ENCODE measurements at regions not wholly inside any gene's neighbourhood (a gene's known extent, or its start where the extent isn't known, plus 50 kb on each side); places are given as distances from the start of the nearest gene placed in this dataset.

GRCh38 chr1:50332941-50333594 is 90.2 kb downstream of the DMRTA2 start (continued):
- TF ChIP-seq, protein P1, sequence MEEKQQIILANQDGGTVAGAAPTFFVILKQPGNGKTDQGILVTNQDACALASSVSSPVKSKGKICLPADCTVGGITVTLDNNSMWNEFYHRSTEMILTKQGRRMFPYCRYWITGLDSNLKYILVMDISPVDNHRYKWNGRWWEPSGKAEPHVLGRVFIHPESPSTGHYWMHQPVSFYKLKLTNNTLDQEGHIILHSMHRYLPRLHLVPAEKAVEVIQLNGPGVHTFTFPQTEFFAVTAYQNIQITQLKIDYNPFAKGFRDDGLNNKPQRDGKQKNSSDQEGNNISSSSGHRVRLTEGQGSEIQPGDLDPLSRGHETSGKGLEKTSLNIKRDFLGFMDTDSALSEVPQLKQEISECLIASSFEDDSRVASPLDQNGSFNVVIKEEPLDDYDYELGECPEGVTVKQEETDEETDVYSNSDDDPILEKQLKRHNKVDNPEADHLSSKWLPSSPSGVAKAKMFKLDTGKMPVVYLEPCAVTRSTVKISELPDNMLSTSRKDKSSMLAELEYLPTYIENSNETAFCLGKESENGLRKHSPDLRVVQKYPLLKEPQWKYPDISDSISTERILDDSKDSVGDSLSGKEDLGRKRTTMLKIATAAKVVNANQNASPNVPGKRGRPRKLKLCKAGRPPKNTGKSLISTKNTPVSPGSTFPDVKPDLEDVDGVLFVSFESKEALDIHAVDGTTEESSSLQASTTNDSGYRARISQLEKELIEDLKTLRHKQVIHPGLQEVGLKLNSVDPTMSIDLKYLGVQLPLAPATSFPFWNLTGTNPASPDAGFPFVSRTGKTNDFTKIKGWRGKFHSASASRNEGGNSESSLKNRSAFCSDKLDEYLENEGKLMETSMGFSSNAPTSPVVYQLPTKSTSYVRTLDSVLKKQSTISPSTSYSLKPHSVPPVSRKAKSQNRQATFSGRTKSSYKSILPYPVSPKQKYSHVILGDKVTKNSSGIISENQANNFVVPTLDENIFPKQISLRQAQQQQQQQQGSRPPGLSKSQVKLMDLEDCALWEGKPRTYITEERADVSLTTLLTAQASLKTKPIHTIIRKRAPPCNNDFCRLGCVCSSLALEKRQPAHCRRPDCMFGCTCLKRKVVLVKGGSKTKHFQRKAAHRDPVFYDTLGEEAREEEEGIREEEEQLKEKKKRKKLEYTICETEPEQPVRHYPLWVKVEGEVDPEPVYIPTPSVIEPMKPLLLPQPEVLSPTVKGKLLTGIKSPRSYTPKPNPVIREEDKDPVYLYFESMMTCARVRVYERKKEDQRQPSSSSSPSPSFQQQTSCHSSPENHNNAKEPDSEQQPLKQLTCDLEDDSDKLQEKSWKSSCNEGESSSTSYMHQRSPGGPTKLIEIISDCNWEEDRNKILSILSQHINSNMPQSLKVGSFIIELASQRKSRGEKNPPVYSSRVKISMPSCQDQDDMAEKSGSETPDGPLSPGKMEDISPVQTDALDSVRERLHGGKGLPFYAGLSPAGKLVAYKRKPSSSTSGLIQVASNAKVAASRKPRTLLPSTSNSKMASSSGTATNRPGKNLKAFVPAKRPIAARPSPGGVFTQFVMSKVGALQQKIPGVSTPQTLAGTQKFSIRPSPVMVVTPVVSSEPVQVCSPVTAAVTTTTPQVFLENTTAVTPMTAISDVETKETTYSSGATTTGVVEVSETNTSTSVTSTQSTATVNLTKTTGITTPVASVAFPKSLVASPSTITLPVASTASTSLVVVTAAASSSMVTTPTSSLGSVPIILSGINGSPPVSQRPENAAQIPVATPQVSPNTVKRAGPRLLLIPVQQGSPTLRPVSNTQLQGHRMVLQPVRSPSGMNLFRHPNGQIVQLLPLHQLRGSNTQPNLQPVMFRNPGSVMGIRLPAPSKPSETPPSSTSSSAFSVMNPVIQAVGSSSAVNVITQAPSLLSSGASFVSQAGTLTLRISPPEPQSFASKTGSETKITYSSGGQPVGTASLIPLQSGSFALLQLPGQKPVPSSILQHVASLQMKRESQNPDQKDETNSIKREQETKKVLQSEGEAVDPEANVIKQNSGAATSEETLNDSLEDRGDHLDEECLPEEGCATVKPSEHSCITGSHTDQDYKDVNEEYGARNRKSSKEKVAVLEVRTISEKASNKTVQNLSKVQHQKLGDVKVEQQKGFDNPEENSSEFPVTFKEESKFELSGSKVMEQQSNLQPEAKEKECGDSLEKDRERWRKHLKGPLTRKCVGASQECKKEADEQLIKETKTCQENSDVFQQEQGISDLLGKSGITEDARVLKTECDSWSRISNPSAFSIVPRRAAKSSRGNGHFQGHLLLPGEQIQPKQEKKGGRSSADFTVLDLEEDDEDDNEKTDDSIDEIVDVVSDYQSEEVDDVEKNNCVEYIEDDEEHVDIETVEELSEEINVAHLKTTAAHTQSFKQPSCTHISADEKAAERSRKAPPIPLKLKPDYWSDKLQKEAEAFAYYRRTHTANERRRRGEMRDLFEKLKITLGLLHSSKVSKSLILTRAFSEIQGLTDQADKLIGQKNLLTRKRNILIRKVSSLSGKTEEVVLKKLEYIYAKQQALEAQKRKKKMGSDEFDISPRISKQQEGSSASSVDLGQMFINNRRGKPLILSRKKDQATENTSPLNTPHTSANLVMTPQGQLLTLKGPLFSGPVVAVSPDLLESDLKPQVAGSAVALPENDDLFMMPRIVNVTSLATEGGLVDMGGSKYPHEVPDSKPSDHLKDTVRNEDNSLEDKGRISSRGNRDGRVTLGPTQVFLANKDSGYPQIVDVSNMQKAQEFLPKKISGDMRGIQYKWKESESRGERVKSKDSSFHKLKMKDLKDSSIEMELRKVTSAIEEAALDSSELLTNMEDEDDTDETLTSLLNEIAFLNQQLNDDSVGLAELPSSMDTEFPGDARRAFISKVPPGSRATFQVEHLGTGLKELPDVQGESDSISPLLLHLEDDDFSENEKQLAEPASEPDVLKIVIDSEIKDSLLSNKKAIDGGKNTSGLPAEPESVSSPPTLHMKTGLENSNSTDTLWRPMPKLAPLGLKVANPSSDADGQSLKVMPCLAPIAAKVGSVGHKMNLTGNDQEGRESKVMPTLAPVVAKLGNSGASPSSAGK (IDR thresholded peaks at IDR 0.05): no peak
- TF ChIP-seq SMARCC2 (IDR thresholded peaks at IDR 0.05; ENCODE audit: low read depth) (peak; percentile 37; the same call in 1 of the 2 replicates), CTBP1 (IDR thresholded peaks at IDR 0.05; ENCODE audit: borderline replicate concordance) (peak; percentile 71), RAD21 (CRISPR knock-in tag; conservative IDR thresholded peaks at IDR 0.05 in 1 of 2, IDR thresholded peaks at IDR 0.05 in 1 of 2) (peak; percentile 74 to 91), SRSF1 (IDR thresholded peaks at IDR 0.05; ENCODE audit: low read depth, low read length) (0 out of 2 replicates have a peak, but pooled peaks have one; percentile 63), POLR3G (IDR thresholded peaks at IDR 0.05; ENCODE audit: extremely low read depth, insufficient read length, insufficient replicate concordance) (no peak)
- TF ChIP-seq, protein P2, sequence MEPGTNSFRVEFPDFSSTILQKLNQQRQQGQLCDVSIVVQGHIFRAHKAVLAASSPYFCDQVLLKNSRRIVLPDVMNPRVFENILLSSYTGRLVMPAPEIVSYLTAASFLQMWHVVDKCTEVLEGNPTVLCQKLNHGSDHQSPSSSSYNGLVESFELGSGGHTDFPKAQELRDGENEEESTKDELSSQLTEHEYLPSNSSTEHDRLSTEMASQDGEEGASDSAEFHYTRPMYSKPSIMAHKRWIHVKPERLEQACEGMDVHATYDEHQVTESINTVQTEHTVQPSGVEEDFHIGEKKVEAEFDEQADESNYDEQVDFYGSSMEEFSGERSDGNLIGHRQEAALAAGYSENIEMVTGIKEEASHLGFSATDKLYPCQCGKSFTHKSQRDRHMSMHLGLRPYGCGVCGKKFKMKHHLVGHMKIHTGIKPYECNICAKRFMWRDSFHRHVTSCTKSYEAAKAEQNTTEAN (CRISPR knock-in tag; IDR thresholded peaks at IDR 0.05): no peak
- TF ChIP-seq, protein P3, sequence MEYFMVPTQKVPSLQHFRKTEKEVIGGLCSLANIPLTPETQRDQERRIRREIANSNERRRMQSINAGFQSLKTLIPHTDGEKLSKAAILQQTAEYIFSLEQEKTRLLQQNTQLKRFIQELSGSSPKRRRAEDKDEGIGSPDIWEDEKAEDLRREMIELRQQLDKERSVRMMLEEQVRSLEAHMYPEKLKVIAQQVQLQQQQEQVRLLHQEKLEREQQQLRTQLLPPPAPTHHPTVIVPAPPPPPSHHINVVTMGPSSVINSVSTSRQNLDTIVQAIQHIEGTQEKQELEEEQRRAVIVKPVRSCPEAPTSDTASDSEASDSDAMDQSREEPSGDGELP (CRISPR knock-in tag; IDR thresholded peaks at IDR 0.05; ENCODE audit: borderline replicate concordance): peak; percentile 38; the same call in 1 of the 2 replicates
